GM23248 (cell line): ENCODE measurements at regions not wholly inside any gene's neighbourhood (a gene's known extent, or its start where the extent isn't known, plus 50 kb on each side); places are given as distances from the start of the nearest gene placed in this dataset.
"Not testable (repeated sequence)": the region's sequence is repeated elsewhere in the genome, so short reads cannot be mapped to it uniquely, and the experiment has no call there.

Source experiments
- EZH2 ChIP-seq: fragments of 200-600 bp; sonication (generic); IDR thresholded peaks from 2 replicates; pipeline ENCODE4 v1.6.1; 2018; ENCODE audit warnings: antibody characterized with exemption, mild to moderate bottlenecking; ENCODE audit not compliant: insufficient read depth, poor library complexity, severe bottlenecking
- EZH2phosphoT487 ChIP-seq: fragments of 200-600 bp; sonication (generic); IDR thresholded peaks from 2 replicates; pipeline ENCODE4 v1.6.1; 2018; ENCODE audit warnings: antibody characterized with exemption, moderate library complexity, mild to moderate bottlenecking, low read depth; ENCODE audit not compliant: insufficient read depth

GRCh38 chr20:23139984-23140383 lies 53.9 kb upstream of the CD93 start:
- TF ChIP-seq EZH2, EZH2phosphoT487: not testable (repeated sequence)
